BJ (cell line): ENCODE measurements at regions not wholly inside any gene's neighbourhood (a gene's known extent, or its start where the extent isn't known, plus 50 kb on each side); places are given as distances from the start of the nearest gene placed in this dataset.

ENCODE experiments used
- CTCF ChIA-PET: fragments of 350-600 bp; formaldehyde crosslinking; extraction: SDS; loops from one replicate; lab custom pipeline; 2021; ENCODE audit warnings: antibody characterized with exemption, inconsistent platforms; lab: Yijun Ruan, JAX
- POLR2A ChIA-PET: fragments of 300-600 bp; sonication (Branson Sonifier 250); formaldehyde crosslinking; extraction: SDS; loops from one replicate; lab custom pipeline; 2021; ENCODE audit warnings: antibody characterized with exemption; lab: Charles Lee
- DNase-seq: peaks from one replicate; pipeline ENCODE4 v3.0.0-alpha.2; 2011; ENCODE audit warnings: low read depth
- H3K27me3 ChIP-seq: 2 replicates; pipeline ENCODE4 v1.6.0; 2011; ENCODE audit warnings: low read length; ENCODE audit not compliant: control insufficient read depth, insufficient read depth
- H3K36me3 ChIP-seq: 2 replicates; pipeline ENCODE4 v1.5.1; 2011; ENCODE audit warnings: low read length; ENCODE audit not compliant: control insufficient read depth, insufficient read depth
- H3K4me3 ChIP-seq: 2 replicates; pipeline ENCODE4 v1.5.1; 2011; ENCODE audit warnings: low read depth, mild to moderate bottlenecking, control low read depth, low read length
- CTCF ChIP-seq: IDR thresholded peaks from 2 replicates; pipeline ENCODE4 v1.5.1; 2011; ENCODE audit warnings: low read depth, mild to moderate bottlenecking, control low read depth, inconsistent platforms, low read length, moderate library complexity; ENCODE audit not compliant: insufficient read depth

- no peaks in the 10 kb centered on the region for H3K36me3 ChIP-seq
- no peak for DNase-seq
- H3K27me3 ChIP-seq = no peaks in the 10 kb centered on the region
- POLR2A ChIA-PET = no interaction called here
- H3K4me3 ChIP-seq = no peak overlapping the region
- CTCF ChIA-PET = no interaction called here
- TF ChIP-seq CTCF = no peak
Observed at GRCh38 chr6:91328241-91328640, 741.4 kb upstream of the MAP3K7 start.

GRCh38 chr6:91324711-91325110 is 737.8 kb upstream of the MAP3K7 start:
- no peaks in the 10 kb centered on the region for H3K36me3 ChIP-seq
- ChIA-PET POLR2A (no interaction called here), CTCF (no interaction called here)
- H3K4me3 ChIP-seq = no peak overlapping the region
- no peak for DNase-seq
- no peak for TF ChIP-seq CTCF
- no peaks in the 10 kb centered on the region for H3K27me3 ChIP-seq

- POLR2A ChIA-PET = no interaction called here
Observed at GRCh38 chr6:91317984-91318383, 731.1 kb upstream of the MAP3K7 start.

GRCh38 chr6:91317247-91317835 is 730.5 kb upstream of the MAP3K7 start:
- ChIA-PET CTCF (no interaction called here), POLR2A (no interaction called here)
- DNase-seq = no peak
- no peak overlapping the region for H3K4me3 ChIP-seq
- H3K36me3 ChIP-seq = no peaks in the 10 kb centered on the region
- TF ChIP-seq CTCF = no peak
- H3K27me3 ChIP-seq = no peaks in the 10 kb centered on the region

More at GRCh38 chr6:91317984-91318383, 731.1 kb upstream of the MAP3K7 start:
- Histone ChIP-seq H3K36me3 (no peaks in the 10 kb centered on the region), H3K4me3 (no peak overlapping the region), H3K27me3 (no peaks in the 10 kb centered on the region)
- TF ChIP-seq CTCF = no peak
- CTCF ChIA-PET = no interaction called here
- DNase-seq = no peak

GRCh38 chr6:91310178-91310577 is 723.3 kb upstream of the MAP3K7 start:
- POLR2A ChIA-PET = no interaction called here

More at GRCh38 chr6:91310178-91310577, 723.3 kb upstream of the MAP3K7 start:
- no peaks in the 10 kb centered on the region for H3K27me3 ChIP-seq
- no peak overlapping the region for H3K4me3 ChIP-seq
- no peaks in the 10 kb centered on the region for H3K36me3 ChIP-seq
- no peak for TF ChIP-seq CTCF
- CTCF ChIA-PET = no interaction called here
- no peak for DNase-seq
